ENCODE measurements at regions not wholly inside any gene's neighbourhood (a gene's known extent, or its start where the extent isn't known, plus 50 kb on each side); places are given as distances from the start of the nearest gene placed in this dataset.

- DNase-seq, result peak; percentile 41
Observed at GRCh38 chr19:29263305-29264135, 50.6 kb upstream of the UQCRFS1 start.

DNA sequence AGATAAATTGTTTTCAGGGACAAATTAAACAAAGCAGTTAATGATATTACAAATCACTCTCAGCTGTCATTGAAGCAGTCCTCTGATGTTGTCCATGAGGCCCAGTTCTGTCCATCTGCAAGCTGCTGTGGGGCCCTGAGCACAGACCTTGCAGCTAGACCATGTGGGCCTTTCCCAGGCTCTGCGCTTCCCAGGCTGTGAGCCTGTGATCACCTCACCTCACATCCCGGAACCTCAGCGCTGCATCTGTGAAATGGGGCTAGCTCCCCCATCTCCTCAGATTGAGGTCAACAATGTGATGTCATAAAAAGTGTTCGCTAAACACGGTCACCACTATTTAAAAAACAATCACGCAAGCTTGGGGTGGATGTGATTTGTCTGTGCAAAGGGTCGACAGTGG is 51.9 kb upstream of the UQCRFS1 start:
- no peak for DNase-seq

DNA sequence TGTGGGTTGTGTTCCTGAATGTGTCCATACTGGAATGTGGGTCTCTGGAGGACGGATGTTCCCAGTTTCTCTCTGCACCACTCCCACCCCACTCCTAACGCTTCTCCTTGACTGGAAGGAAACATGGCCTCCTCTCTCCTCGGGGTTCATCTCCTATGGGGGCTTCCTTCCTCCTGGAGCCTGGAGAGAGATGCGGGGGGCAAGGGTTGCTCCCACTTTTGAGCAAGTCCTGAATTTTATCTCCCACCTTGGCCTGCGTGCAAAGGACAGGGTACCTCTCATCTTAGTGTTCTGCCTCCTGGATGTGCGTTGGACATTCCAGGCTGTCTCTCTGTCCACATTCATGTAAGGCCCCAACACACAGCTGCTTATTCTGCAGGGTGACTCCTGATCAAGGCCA is 52.5 kb upstream of the UQCRFS1 start:
- no peak for DNase-seq

- no peak for DNase-seq
Observed at GRCh38 chr19:29266001-29266400, 53.0 kb upstream of the UQCRFS1 start.

DNA sequence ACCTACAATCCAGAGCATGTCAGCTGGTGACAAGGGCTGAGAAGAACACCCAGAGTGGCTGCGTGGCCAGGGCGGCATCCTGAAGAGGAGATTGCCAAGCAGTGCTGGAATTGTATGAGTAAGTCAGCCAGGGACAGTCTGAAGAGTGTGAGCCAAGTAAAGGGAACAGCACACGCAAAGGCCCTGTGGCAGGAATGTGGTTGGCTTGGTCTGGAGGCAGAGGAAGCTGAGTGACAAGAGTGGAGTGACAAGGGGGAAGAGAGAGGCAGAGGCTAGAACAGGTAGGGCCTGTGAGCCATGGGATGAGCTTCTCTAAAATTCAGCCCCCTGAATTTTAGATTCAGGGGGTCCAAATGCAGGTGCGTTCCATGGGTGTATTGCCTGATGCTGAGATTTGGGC is 53.7 kb upstream of the UQCRFS1 start:
- no peak for DNase-seq

- DNase-seq, result no peak
Observed at GRCh38 chr19:29267701-29268100, 54.8 kb upstream of the UQCRFS1 start.

DNA sequence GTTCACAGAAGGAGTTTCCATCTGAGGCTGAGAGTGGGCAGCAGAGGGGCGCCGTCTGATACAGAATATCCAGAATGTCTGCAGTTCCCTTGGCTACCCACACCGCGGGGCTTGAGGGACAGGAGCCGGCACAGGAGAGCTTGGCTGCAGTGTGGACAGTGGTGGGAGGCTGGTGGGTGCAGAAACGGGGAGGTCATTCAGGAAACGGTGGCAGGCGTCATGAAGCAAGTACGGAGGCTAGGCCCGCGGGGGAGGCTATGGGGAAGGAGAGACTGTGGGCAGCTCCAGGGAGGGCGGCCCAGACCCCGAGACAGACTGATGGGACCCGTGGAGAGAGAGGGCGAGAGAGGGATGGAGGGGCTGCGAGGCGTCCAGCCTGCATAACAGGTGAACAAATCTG is 55.2 kb upstream of the UQCRFS1 start:
- no peak for DNase-seq

- DNase-seq, result no peak
Observed at GRCh38 chr19:29268721-29269393, 55.9 kb upstream of the UQCRFS1 start.

- no peak for DNase-seq
Observed at GRCh38 chr19:29269641-29270040, 56.7 kb upstream of the UQCRFS1 start.

DNA sequence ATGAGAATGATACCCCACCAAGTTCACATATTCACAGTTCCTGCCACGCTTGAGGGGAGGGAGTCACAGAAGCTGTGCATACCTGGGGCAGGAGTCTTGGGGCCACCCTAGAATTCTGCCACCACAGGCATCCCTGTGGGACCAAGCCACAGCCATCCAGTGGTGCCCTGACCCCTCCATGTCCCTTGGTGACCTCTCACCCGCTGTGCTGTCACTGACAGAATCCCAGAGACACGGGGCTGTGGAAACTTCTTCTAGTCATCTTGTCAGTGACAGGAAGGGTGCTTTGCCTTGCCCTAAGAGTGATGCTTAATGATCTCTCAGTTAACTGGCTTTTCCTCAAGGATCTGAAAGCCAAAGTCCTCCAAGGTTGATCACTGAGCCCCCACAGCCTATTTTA is 58.4 kb upstream of the UQCRFS1 start:
- DNase-seq, result no peak

GRCh38 chr19:29271911-29272310 is 59.0 kb upstream of the UQCRFS1 start:
- DNase-seq, result no peak

- DNase-seq, result no peak
Observed at GRCh38 chr19:29273000-29273640, 60.2 kb upstream of the UQCRFS1 start.

GRCh38 chr19:29275266-29275665 is 62.3 kb upstream of the UQCRFS1 start:
- no peak for DNase-seq

DNA sequence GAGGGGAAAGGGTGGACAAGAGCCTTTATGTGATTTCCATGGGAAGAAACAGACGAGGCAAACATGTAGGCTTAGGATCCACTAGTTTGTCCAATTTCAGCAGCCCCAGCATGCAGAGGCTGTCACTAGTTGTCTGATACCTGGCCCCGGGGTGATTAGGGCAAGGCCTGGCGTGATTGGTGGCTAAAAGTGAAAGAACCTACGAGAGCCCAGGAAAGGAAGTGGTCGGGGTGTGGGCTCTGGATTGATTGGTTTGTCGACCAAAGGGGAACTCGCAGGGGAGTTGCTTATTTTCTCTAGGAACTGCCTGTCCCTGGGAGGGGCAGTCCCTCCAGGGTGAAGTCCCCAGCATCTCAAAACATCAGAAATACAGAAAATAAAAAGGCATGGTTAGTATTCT is 64.2 kb upstream of the UQCRFS1 start:
- DNase-seq, result no peak

DNA sequence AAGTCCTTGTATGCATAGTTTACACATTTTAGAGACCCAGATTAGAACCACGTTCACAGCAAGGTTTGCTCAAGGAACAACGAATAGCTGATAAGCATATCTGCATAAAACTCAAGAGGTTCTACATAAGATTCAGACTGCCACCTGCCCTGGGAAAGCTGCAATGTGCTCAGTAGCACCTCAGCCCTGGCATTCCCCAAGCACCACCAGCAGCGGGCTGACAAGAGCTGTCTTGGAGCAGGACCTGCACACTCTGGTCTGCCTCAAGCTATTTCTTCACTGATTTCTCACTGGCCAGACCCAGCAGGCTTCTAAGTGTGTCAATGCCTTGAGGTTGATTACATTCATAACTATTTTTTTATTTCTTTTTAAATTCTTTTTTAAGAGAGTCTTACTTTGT is 65.8 kb upstream of the UQCRFS1 start:
- DNase-seq, result no peak

DNA sequence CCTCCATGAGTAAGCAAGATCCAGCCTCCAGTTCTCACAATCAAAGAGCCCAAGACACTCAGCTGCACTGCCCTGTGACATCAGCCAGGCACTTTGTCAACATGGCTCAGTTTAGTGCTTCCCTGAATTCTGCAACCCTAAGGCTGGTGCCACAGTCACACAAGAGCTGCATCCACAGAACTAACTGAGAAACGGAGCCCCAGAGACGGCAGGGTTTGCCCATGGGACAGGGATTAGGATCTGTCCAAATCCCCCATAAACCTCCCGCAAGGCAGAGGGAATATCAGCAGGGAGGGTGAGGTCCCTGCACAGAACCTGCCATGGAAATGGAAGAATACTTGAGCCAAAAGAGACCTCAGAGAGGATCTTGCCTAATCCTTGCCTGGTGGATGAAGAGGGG is 70.4 kb upstream of the UQCRFS1 start:
- no peak for DNase-seq

DNA sequence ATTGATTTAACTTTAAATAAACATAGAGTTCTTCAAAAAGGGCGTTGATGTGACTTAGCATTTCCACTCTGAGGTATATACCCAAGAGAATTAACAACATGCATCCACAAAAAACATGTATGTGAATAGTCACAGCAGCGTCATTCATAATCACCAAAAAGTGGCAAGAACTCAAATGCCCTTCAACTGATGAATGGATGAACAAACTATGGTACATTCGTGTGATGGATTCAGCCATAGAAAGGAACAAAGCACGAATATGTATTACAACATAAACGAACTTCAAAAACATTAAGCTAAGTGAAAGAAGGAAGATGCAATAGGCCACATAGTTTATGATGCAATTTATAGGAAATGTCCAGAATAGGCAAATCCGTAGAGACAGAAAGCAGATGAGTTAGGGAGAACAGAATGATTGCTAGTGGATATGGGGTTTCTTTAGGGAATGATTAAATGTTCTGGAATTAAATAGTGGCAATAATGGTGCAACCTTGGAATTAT is 72.3 kb upstream of the UQCRFS1 start:
- no peak for DNase-seq

GRCh38 chr19:29285878-29286277 is 72.9 kb upstream of the UQCRFS1 start:
- peak; percentile 40 for DNase-seq

DNA sequence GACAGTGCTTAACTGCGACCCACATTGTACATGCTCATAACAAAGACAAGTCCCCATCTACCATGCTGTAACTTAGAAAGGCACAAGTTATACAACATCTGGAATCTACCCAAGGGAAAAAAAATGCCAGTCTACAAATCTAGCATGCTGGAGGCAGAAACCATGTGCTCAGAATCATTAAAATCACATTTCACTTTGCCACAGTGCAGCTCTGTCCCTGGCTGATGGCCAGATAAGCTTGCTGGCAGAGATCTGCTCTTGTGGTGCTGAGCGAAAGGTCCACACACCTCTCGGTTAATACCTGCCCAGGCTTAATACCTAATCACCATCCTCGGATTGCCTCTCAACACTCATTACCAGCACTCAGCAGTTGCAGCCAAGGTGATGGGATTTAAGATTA is 74.1 kb upstream of the UQCRFS1 start:
- no peak for DNase-seq

GRCh38 chr19:29288256-29288655 is 75.3 kb upstream of the UQCRFS1 start:
- DNase-seq, result no peak

GRCh38 chr19:29289020-29289419 is 76.1 kb upstream of the UQCRFS1 start:
- DNase-seq, result no peak

DNA sequence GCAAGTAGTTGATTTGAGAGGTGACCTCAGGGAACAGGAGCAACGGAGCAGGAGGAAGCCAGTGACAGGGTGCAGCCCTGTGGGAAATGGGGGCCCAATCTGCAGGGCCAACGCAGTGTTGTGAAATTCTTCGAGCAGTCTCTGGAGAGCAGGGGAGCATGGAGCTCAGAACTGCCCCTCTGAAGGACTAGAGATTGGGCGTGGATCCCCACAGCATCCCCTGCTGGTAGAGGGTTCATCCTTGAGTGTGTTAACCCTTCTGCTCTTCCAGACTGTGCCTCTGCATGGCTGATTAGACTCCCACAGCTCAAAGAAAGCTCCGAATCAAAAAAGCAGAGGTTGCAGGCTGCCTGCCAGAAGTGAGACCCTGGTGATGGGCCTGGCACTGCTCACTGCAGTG is 77.9 kb upstream of the UQCRFS1 start:
- DNase-seq, result no peak

DNA sequence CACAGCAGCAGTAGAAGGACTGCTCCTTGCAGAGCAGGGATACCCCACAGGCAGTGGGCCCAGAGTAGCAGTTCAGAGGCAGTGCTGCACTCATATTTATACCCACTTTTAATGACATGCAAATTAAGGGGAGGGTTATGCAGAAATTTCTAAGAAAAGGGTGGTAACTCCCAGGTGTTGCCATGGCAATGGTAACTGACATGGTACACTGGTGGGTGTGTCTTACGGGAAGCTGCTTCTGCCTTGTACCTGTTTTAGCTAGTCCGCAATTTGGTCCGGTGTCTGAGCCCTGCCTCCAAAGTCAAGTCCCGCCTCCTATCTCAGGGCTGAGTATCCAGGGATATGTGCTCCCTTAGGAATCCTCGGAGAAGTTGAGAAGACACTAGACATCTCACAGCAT is 79.2 kb upstream of the UQCRFS1 start:
- no peak for DNase-seq

Measured in muscle of arm (tissue), 1 donor.